ENCODE measurements at regions not wholly inside any gene's neighbourhood (a gene's known extent, or its start where the extent isn't known, plus 50 kb on each side); places are given as distances from the start of the nearest gene placed in this dataset.

- TF ChIP-seq EZH2phosphoT487 (IDR thresholded peaks at IDR 0.05), result no peak
- no peak for TF ChIP-seq EZH2 (IDR thresholded peaks at IDR 0.05)
Measured at GRCh38 chr2:153077311-153077710, 358.9 kb downstream of the ARL6IP6 start.
